Type B pancreatic cell (in vitro differentiated cells): ENCODE measurements at regions not wholly inside any gene's neighbourhood (a gene's known extent, or its start where the extent isn't known, plus 50 kb on each side); places are given as distances from the start of the nearest gene placed in this dataset.

Experiments
- DNase-seq: peaks from one replicate; pipeline ENCODE4 v3.0.0; 2021; ENCODE audit warnings: mixed read lengths; ENCODE audit not compliant: unreplicated experiment; ENCODE audit errors: extremely low spot score
- H3K27ac Mint-ChIP-seq: 2 replicates; pipeline ENCODE4 v1.8.0; 2021; ENCODE audit warnings: mild to moderate bottlenecking, mixed read lengths
- H3K27me3 Mint-ChIP-seq: 2 replicates; pipeline ENCODE4 v1.8.0; 2021; ENCODE audit warnings: mixed read lengths
- H3K36me3 Mint-ChIP-seq: 2 replicates; pipeline ENCODE4 v1.8.0; 2021; ENCODE audit warnings: mixed read lengths
- H3K4me1 Mint-ChIP-seq: one replicate; pipeline ENCODE4 v1.8.0; 2021; ENCODE audit warnings: mixed read lengths; ENCODE audit not compliant: unreplicated experiment
- H3K4me3 Mint-ChIP-seq: 2 replicates; pipeline ENCODE4 v1.8.0; 2021; ENCODE audit warnings: mild to moderate bottlenecking, mixed read lengths
- H3K9me3 Mint-ChIP-seq: 2 replicates; pipeline ENCODE4 v1.8.0; 2021; ENCODE audit warnings: mixed read lengths
- CTCF ChIP-seq: fragments of 200-600 bp; sonication (generic); conservative IDR thresholded peaks from 2 replicates; pipeline ENCODE4 v1.5.0; 2021; ENCODE audit warnings: antibody characterized with exemption, mild to moderate bottlenecking

- no peak for TF ChIP-seq CTCF
- H3K27ac Mint-ChIP-seq = no peak overlapping the region
- H3K36me3 Mint-ChIP-seq = no peaks in the 10 kb centered on the region
- peaks cover 34% of the 10 kb centered on the region for H3K4me1 Mint-ChIP-seq
- H3K27me3 Mint-ChIP-seq = no peaks in the 10 kb centered on the region
- H3K4me3 Mint-ChIP-seq = peak overlapping the region; percentile 17
- no peaks in the 10 kb centered on the region for H3K9me3 Mint-ChIP-seq
- no peak for DNase-seq
Observed at GRCh38 chr6:15131651-15132061, 114.2 kb upstream of the JARID2 start.

GRCh38 chr6:15132167-15132566 lies 113.7 kb upstream of the JARID2 start:
- Mint-ChIP-seq H3K36me3 (no peaks in the 10 kb centered on the region), H3K4me3 (no peak overlapping the region), H3K27me3 (no peaks in the 10 kb centered on the region), H3K27ac (no peak overlapping the region), H3K4me1 (peaks cover 34% of the 10 kb centered on the region), H3K9me3 (no peaks in the 10 kb centered on the region)
- no peak for DNase-seq
- TF ChIP-seq CTCF = no peak

GRCh38 chr6:15132854-15133670 lies 112.8 kb upstream of the JARID2 start:
- H3K4me1 Mint-ChIP-seq = peaks cover 34% of the 10 kb centered on the region
- no peaks in the 10 kb centered on the region for H3K27me3 Mint-ChIP-seq
- no peak for TF ChIP-seq CTCF
- no peaks in the 10 kb centered on the region for H3K36me3 Mint-ChIP-seq
- DNase-seq = no peak
- H3K9me3 Mint-ChIP-seq = no peaks in the 10 kb centered on the region
- H3K4me3 Mint-ChIP-seq = no peak overlapping the region
- H3K27ac Mint-ChIP-seq = no peak overlapping the region

- Mint-ChIP-seq H3K27ac (no peak overlapping the region), H3K4me3 (no peak overlapping the region)
- no peak for TF ChIP-seq CTCF
Observed at GRCh38 chr6:15137086-15137485, 108.8 kb upstream of the JARID2 start.

GRCh38 chr6:15143086-15143485 lies 102.8 kb upstream of the JARID2 start:
- Mint-ChIP-seq H3K4me3 (no peak overlapping the region), H3K9me3 (no peaks in the 10 kb centered on the region), H3K4me1 (peaks cover 9% of the 10 kb centered on the region), H3K27me3 (no peaks in the 10 kb centered on the region), H3K27ac (no peak overlapping the region), H3K36me3 (no peaks in the 10 kb centered on the region)
- no peak for TF ChIP-seq CTCF
- no peak for DNase-seq

More at GRCh38 chr6:15137086-15137485, 108.8 kb upstream of the JARID2 start:
- Mint-ChIP-seq H3K27me3 (no peaks in the 10 kb centered on the region), H3K9me3 (no peaks in the 10 kb centered on the region), H3K36me3 (no peaks in the 10 kb centered on the region), H3K4me1 (peaks cover 14% of the 10 kb centered on the region)
- DNase-seq = no peak
